NCI-H2227 (cell line): ENCODE measurements at regions not wholly inside any gene's neighbourhood (a gene's known extent, or its start where the extent isn't known, plus 50 kb on each side); places are given as distances from the start of the nearest gene placed in this dataset.

Experiments
- DNase-seq: peaks from one replicate; lab custom pipeline; 2025; ENCODE audit not compliant: unreplicated experiment; lab: John Stamatoyannopoulos, UW

GRCh38 chr22:48224332-48224731 lies 1461.9 kb downstream of the TBC1D22A start:
- DNase-seq: no peak

- DNase-seq: no peak
Measured at GRCh38 chr22:48223488-48224190, 1461.2 kb downstream of the TBC1D22A start.

GRCh38 chr22:48222742-48223487 lies 1460.5 kb downstream of the TBC1D22A start:
- no peak for DNase-seq

- no peak for DNase-seq
Measured at GRCh38 chr22:48218889-48219420, 1456.5 kb downstream of the TBC1D22A start.

- no peak for DNase-seq
Measured at GRCh38 chr22:48217596-48217995, 1455.1 kb downstream of the TBC1D22A start.

GRCh38 chr22:48212727-48213126 lies 1450.3 kb downstream of the TBC1D22A start:
- no peak for DNase-seq

GRCh38 chr22:48210812-48211211 lies 1448.4 kb downstream of the TBC1D22A start:
- DNase-seq: no peak

- no peak for DNase-seq
Measured at GRCh38 chr22:48210198-48210580, 1447.7 kb downstream of the TBC1D22A start.

GRCh38 chr22:48209473-48210197 lies 1447.2 kb downstream of the TBC1D22A start:
- no peak for DNase-seq

GRCh38 chr22:48208894-48209293 lies 1446.4 kb downstream of the TBC1D22A start:
- no peak for DNase-seq

- no peak for DNase-seq
Measured at GRCh38 chr22:48207919-48208535, 1445.6 kb downstream of the TBC1D22A start.

GRCh38 chr22:48205790-48206189 lies 1443.3 kb downstream of the TBC1D22A start:
- no peak for DNase-seq

- no peak for DNase-seq
Measured at GRCh38 chr22:48205161-48205560, 1442.7 kb downstream of the TBC1D22A start.

- DNase-seq: no peak
Measured at GRCh38 chr22:48204296-48204695, 1441.8 kb downstream of the TBC1D22A start.

GRCh38 chr22:48199667-48200066 lies 1437.2 kb downstream of the TBC1D22A start:
- no peak for DNase-seq

- DNase-seq: no peak
Measured at GRCh38 chr22:48198489-48199459, 1436.3 kb downstream of the TBC1D22A start.

- DNase-seq: no peak
Measured at GRCh38 chr22:48197189-48197690, 1434.8 kb downstream of the TBC1D22A start.

GRCh38 chr22:48192920-48193319 lies 1430.5 kb downstream of the TBC1D22A start:
- no peak for DNase-seq

GRCh38 chr22:48192071-48192470 lies 1429.6 kb downstream of the TBC1D22A start:
- no peak for DNase-seq

- no peak for DNase-seq
Measured at GRCh38 chr22:48188231-48188721, 1425.8 kb downstream of the TBC1D22A start.
